Mammary epithelial cell (primary cell): ENCODE measurements at regions not wholly inside any gene's neighbourhood (a gene's known extent, or its start where the extent isn't known, plus 50 kb on each side); places are given as distances from the start of the nearest gene placed in this dataset.

Source experiments
- EZH2 ChIP-seq: IDR thresholded peaks from 2 replicates; pipeline ENCODE4 v1.6.1; 2012; ENCODE audit warnings: low read length, inconsistent platforms, borderline replicate concordance
- TF ChIP-seq, protein P1 (sequence below), 2 donors: IDR thresholded peaks in 1 of 2; conservative IDR thresholded peaks in 1 of 2; 2 replicates each; pipeline ENCODE4 v1.5.1; 2011 to 2012; ENCODE audit warnings: inconsistent platforms in 2 of 2, low read length in 2 of 2, mild to moderate bottlenecking in 2 of 2, control low read depth in 1 of 2, low read depth in 1 of 2; ENCODE audit not compliant: insufficient read depth in 1 of 2; ENCODE audit errors: extremely low read depth in 1 of 2

DNA sequence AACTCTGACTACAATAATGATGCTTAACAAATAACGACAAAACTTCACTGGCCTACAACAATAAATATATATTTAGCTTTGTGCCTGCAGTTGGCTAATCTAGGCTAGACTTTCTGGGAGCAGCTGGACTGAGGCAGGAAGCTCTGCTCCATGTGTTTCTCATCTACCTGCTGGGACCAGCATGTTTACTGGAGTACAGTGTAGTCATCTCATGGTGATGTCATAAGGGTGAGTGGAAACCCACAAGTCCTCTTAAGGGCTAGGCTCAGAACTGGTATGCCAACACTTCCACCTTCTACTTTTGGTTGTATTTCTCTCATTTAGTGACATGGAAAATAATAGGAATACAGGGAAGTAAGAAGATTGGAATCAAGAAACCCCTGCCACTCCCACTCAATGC, 85.7 kb upstream of the NIPBL start:
- TF ChIP-seq, protein P1, sequence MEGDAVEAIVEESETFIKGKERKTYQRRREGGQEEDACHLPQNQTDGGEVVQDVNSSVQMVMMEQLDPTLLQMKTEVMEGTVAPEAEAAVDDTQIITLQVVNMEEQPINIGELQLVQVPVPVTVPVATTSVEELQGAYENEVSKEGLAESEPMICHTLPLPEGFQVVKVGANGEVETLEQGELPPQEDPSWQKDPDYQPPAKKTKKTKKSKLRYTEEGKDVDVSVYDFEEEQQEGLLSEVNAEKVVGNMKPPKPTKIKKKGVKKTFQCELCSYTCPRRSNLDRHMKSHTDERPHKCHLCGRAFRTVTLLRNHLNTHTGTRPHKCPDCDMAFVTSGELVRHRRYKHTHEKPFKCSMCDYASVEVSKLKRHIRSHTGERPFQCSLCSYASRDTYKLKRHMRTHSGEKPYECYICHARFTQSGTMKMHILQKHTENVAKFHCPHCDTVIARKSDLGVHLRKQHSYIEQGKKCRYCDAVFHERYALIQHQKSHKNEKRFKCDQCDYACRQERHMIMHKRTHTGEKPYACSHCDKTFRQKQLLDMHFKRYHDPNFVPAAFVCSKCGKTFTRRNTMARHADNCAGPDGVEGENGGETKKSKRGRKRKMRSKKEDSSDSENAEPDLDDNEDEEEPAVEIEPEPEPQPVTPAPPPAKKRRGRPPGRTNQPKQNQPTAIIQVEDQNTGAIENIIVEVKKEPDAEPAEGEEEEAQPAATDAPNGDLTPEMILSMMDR (conservative IDR thresholded peaks at IDR 0.05 in 1 of 2, IDR thresholded peaks at IDR 0.05 in 1 of 2; ENCODE audit: extremely low read depth in 1 of 2, insufficient read depth in 1 of 2, low read depth in 1 of 2, low read length in 2 of 2) = no peak
- TF ChIP-seq EZH2 = no peak
